ENCODE measurements at regions not wholly inside any gene's neighbourhood (a gene's known extent, or its start where the extent isn't known, plus 50 kb on each side); places are given as distances from the start of the nearest gene placed in this dataset.

DNA sequence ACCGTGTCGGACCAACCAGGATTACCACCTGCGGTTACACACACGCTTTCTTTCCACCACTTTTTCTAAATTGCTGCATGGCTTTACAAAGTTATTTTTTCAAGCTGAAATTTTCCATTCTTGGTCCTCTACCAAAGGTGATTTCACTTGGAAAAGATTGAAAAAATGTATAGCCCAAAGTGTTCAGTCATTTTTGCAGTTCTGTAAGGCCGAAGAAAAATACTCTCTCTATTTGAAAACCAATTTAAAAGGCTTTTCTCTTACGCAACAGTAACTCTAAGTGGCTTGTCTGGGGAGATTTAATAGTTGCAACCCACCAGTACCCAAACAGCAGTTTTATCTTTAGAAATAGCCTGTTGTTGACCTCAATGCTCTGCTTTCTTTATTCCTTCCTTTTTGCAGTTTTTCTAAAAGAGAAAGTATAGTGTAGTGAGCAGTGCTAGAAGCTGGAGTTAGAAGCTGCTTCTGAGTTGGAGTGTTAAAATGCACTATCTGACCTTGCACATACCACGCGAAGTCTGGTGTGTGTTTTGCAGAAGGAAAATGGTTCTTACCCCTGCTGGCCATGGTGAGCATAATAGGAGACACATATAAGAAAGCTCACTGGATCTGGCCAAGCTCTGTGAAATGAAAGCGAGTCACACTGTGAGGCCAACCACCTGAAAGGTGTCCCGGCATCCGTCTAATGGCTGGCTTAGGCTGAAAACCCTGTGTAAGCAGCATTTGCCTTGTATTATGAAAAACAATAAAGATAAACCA lies 201.0 kb upstream of the ADRA1D start:
- ATAC-seq (replicated peaks in 1 of 4): no peak
- no peaks in the 10 kb centered on the region for H3K36me3 ChIP-seq (ENCODE audit: control insufficient read depth in 2 of 2, extremely low read depth in 1 of 2, insufficient read depth in 1 of 2, low read length in 1 of 2)
- H3K4me3 ChIP-seq (ENCODE audit: control insufficient read depth in 1 of 2, extremely low read depth in 1 of 2, low read length in 1 of 2): no peak overlapping the region
- H3K4me1 ChIP-seq (ENCODE audit: control insufficient read depth in 1 of 2, extremely low read depth in 1 of 2, insufficient read depth in 2 of 2, low read length in 2 of 2): no peaks in the 10 kb centered on the region
- no peak overlapping the region for H3K4me3 Mint-ChIP-seq
- WGBS (ENCODE audit: insufficient coverage): 60% methylated on average over 2 of the region's 11 CpGs
- H3K27me3 Mint-ChIP-seq: peaks cover 12 to 17% of the 10 kb centered on the region in 2 donors
- H3K9me3 Mint-ChIP-seq: no peaks in the 10 kb centered on the region
- H3K27ac Mint-ChIP-seq: no peak overlapping the region
- H3K27ac ChIP-seq (ENCODE audit: low read length): no peak overlapping the region
- H3K9me3 ChIP-seq: no peaks in the 10 kb centered on the region
- H3K27me3 ChIP-seq (replicated peaks in 1 of 2; ENCODE audit: control insufficient read depth in 2 of 2, extremely low read depth in 1 of 2, insufficient read depth in 2 of 2, low read length in 1 of 2): no peaks in the 10 kb centered on the region
- DNase-seq: no peak
- H3K36me3 Mint-ChIP-seq: no peaks in the 10 kb centered on the region
- ChIA-PET POLR2A (no interaction called here), CTCF (no interaction called here)
- no peaks in the 10 kb centered on the region for H3K4me1 Mint-ChIP-seq

DNA sequence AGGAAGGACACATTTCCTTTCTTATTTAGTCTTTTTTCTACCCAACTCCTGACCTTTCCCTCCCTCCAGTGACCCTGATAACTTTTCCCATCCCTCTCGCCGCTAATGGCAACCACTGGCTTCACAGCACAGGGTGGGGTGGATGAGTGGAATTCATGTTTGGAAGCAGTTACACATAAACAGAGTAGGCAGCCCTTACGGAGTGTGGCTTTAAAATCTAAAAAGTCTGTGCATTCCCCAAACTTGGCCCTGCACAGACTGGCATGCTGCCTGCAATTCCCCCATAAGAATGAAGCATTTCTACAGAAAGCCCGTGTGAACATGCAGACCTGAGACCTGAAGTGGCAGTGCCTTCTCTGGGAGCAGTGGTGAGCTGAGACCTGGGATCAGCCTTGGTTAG lies 196.7 kb upstream of the ADRA1D start:
- no peaks in the 10 kb centered on the region for H3K36me3 ChIP-seq (ENCODE audit: control insufficient read depth in 2 of 2, extremely low read depth in 1 of 2, insufficient read depth in 1 of 2, low read length in 1 of 2)
- no peak for ATAC-seq (replicated peaks in 1 of 4)
- peaks cover 6 to 14% of the 10 kb centered on the region in 2 donors for H3K27me3 Mint-ChIP-seq

DNA sequence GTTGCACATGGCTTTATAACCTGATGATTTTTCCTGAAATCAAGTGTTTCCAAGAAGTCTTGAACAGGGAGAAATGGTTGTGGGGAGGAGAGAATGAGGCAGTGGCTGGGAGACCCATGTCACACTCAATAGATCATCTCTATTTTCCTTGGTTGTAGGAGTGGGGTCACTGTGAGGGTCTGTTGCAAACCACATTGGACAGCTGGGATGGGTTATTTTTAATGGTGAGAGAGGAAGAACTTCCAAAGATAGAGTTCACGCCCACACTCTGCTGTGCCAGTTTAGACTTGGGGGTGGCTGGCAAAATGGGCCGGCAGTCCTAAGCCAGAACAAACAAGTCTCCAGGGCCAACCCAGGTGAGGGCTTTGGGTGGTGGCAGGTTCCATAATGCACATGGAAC lies 196.2 kb upstream of the ADRA1D start:
- Mint-ChIP-seq H3K4me1 (no peaks in the 10 kb centered on the region), H3K27me3 (peaks cover 6 to 14% of the 10 kb centered on the region in 2 donors), H3K9me3 (no peaks in the 10 kb centered on the region), H3K27ac (no peak overlapping the region), H3K36me3 (no peaks in the 10 kb centered on the region), H3K4me3 (no peak overlapping the region)
- Histone ChIP-seq H3K4me3 (ENCODE audit: control insufficient read depth in 1 of 2, extremely low read depth in 1 of 2, low read length in 1 of 2) (no peak overlapping the region), H3K27me3 (replicated peaks in 1 of 2; ENCODE audit: control insufficient read depth in 2 of 2, extremely low read depth in 1 of 2, insufficient read depth in 2 of 2, low read length in 1 of 2) (peaks cover 0 to 7% of the 10 kb centered on the region in 2 experiments), H3K9me3 (no peaks in the 10 kb centered on the region), H3K27ac (ENCODE audit: low read length) (no peak overlapping the region), H3K36me3 (ENCODE audit: control insufficient read depth in 2 of 2, extremely low read depth in 1 of 2, insufficient read depth in 1 of 2, low read length in 1 of 2) (no peaks in the 10 kb centered on the region), H3K4me1 (ENCODE audit: control insufficient read depth in 1 of 2, extremely low read depth in 1 of 2, insufficient read depth in 2 of 2, low read length in 2 of 2) (no peaks in the 10 kb centered on the region)
- 86% methylated on average over 2 of the region's 2 CpGs for WGBS (ENCODE audit: insufficient coverage)
- ChIA-PET CTCF (no interaction called here), POLR2A (no interaction called here)
- ATAC-seq (replicated peaks in 1 of 4): no peak
- no peak for DNase-seq

More for the DNA sequence above, 196.7 kb upstream of the ADRA1D start:
- H3K4me1 Mint-ChIP-seq: no peaks in the 10 kb centered on the region
- no peak overlapping the region for H3K27ac Mint-ChIP-seq
- Histone ChIP-seq H3K9me3 (no peaks in the 10 kb centered on the region), H3K27ac (ENCODE audit: low read length) (no peak overlapping the region), H3K4me3 (ENCODE audit: control insufficient read depth in 1 of 2, extremely low read depth in 1 of 2, low read length in 1 of 2) (no peak overlapping the region), H3K27me3 (replicated peaks in 1 of 2; ENCODE audit: control insufficient read depth in 2 of 2, extremely low read depth in 1 of 2, insufficient read depth in 2 of 2, low read length in 1 of 2) (peaks cover 0 to 7% of the 10 kb centered on the region in 2 experiments), H3K4me1 (ENCODE audit: control insufficient read depth in 1 of 2, extremely low read depth in 1 of 2, insufficient read depth in 2 of 2, low read length in 2 of 2) (no peaks in the 10 kb centered on the region)
- no peak for DNase-seq
- H3K36me3 Mint-ChIP-seq: no peaks in the 10 kb centered on the region
- ChIA-PET CTCF (no interaction called here), POLR2A (no interaction called here)
- H3K4me3 Mint-ChIP-seq: no peak overlapping the region
- WGBS (ENCODE audit: insufficient coverage): 94% methylated on average over 2 of the region's 4 CpGs
- no peaks in the 10 kb centered on the region for H3K9me3 Mint-ChIP-seq

DNA sequence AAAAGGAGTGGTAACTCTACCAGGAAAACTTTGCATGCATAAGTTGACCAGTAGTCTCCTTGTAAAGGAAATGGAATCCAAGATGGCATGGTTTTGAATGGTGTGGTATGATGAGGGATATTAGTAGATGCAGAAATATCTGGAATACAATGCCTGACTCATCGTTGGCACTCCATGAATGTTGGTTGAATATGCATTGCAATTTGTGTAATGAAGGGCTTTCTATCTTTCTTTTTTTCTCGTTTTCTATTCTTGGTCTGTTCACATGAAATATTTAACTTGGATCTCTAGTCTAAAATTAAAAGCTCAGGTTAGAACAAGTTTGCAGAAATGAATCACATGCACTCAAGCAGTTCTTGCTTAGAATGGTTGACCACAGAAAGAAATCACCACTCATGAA lies 195.3 kb upstream of the ADRA1D start:
- H3K27ac ChIP-seq (ENCODE audit: low read length): no peak overlapping the region
- DNase-seq (no peak), ATAC-seq (replicated peaks in 1 of 4) (no peak)
- Mint-ChIP-seq H3K27ac (no peak overlapping the region), H3K27me3 (peaks cover 4 to 14% of the 10 kb centered on the region in 2 donors), H3K9me3 (no peaks in the 10 kb centered on the region), H3K36me3 (no peaks in the 10 kb centered on the region), H3K4me3 (no peak overlapping the region), H3K4me1 (no peaks in the 10 kb centered on the region)
- no peaks in the 10 kb centered on the region for H3K9me3 ChIP-seq
- ChIA-PET POLR2A (no interaction called here), CTCF (no interaction called here)
- no CpG with 5 or more reads among the region's 2 CpGs for WGBS (ENCODE audit: insufficient coverage)
- H3K36me3 ChIP-seq (ENCODE audit: control insufficient read depth in 2 of 2, extremely low read depth in 1 of 2, insufficient read depth in 1 of 2, low read length in 1 of 2): no peaks in the 10 kb centered on the region
- no peaks in the 10 kb centered on the region for H3K4me1 ChIP-seq (ENCODE audit: control insufficient read depth in 1 of 2, extremely low read depth in 1 of 2, insufficient read depth in 2 of 2, low read length in 2 of 2)
- no peak overlapping the region for H3K4me3 ChIP-seq (ENCODE audit: control insufficient read depth in 1 of 2, extremely low read depth in 1 of 2, low read length in 1 of 2)
- peaks cover 0 to 7% of the 10 kb centered on the region in 2 experiments for H3K27me3 ChIP-seq (replicated peaks in 1 of 2; ENCODE audit: control insufficient read depth in 2 of 2, extremely low read depth in 1 of 2, insufficient read depth in 2 of 2, low read length in 1 of 2)

DNA sequence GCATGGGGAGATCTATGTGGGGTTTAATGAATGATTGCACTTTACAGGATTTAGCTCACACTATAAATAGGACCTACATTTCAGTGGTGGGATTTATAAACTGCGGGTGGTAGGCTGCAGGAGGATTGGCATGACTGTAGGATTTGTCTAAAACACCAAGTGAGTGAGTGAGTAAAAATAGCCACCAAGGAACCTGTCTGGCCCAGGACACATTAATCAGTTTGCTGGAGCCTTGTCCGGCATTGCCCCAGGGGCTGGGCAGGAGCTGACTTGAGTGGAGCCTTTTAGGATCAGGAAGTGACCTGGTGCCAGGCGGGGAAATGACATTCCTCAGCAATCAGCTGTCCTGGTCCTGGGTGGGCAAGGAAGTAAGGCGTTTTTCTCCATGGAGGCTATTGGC lies 193.9 kb upstream of the ADRA1D start:
- H3K9me3 Mint-ChIP-seq: no peaks in the 10 kb centered on the region
- ChIA-PET POLR2A (no interaction called here), CTCF (no interaction called here)
- H3K36me3 ChIP-seq (ENCODE audit: control insufficient read depth in 2 of 2, extremely low read depth in 1 of 2, insufficient read depth in 1 of 2, low read length in 1 of 2): no peaks in the 10 kb centered on the region
- no peak overlapping the region for H3K4me3 Mint-ChIP-seq
- H3K27me3 Mint-ChIP-seq: peaks cover 4 to 14% of the 10 kb centered on the region in 2 donors
- ATAC-seq (replicated peaks in 1 of 4): no peak
- H3K4me1 Mint-ChIP-seq: no peaks in the 10 kb centered on the region
- no peak overlapping the region for H3K4me3 ChIP-seq (ENCODE audit: control insufficient read depth in 1 of 2, extremely low read depth in 1 of 2, low read length in 1 of 2)
- no peaks in the 10 kb centered on the region for H3K4me1 ChIP-seq (ENCODE audit: control insufficient read depth in 1 of 2, extremely low read depth in 1 of 2, insufficient read depth in 2 of 2, low read length in 2 of 2)
- H3K9me3 ChIP-seq: no peaks in the 10 kb centered on the region
- DNase-seq: no peak
- H3K36me3 Mint-ChIP-seq: no peaks in the 10 kb centered on the region
- no peak overlapping the region for H3K27ac ChIP-seq (ENCODE audit: low read length)
- peaks cover 0 to 7% of the 10 kb centered on the region in 2 experiments for H3K27me3 ChIP-seq (replicated peaks in 1 of 2; ENCODE audit: control insufficient read depth in 2 of 2, extremely low read depth in 1 of 2, insufficient read depth in 2 of 2, low read length in 1 of 2)
- no peak overlapping the region for H3K27ac Mint-ChIP-seq
- 67% methylated on average over 1 of the region's 4 CpGs for WGBS (ENCODE audit: insufficient coverage)

DNA sequence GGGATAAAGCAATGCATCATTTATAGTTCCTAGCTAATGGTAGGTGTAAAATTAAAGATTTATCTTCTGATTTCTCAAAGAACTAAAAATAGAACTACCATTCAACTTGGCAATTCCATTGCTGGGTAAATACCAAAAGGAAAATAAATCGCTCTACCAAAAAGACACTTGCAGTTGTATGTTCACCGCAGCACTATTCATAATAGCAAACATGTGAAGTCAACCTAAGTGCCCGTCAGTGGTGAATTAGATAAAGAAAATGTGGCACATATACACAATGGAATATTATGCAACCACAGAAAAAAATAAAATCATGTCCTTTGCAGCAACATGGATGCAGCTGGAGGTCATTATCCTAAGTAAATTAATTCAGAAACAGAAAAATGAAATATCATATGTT lies 192.8 kb upstream of the ADRA1D start:
- Histone ChIP-seq H3K4me1 (ENCODE audit: control insufficient read depth in 1 of 2, extremely low read depth in 1 of 2, insufficient read depth in 2 of 2, low read length in 2 of 2) (no peaks in the 10 kb centered on the region), H3K27me3 (replicated peaks in 1 of 2; ENCODE audit: control insufficient read depth in 2 of 2, extremely low read depth in 1 of 2, insufficient read depth in 2 of 2, low read length in 1 of 2) (peaks cover 0 to 7% of the 10 kb centered on the region in 2 experiments), H3K27ac (ENCODE audit: low read length) (no peak overlapping the region), H3K36me3 (ENCODE audit: control insufficient read depth in 2 of 2, extremely low read depth in 1 of 2, insufficient read depth in 1 of 2, low read length in 1 of 2) (no peaks in the 10 kb centered on the region), H3K4me3 (ENCODE audit: control insufficient read depth in 1 of 2, extremely low read depth in 1 of 2, low read length in 1 of 2) (no peak overlapping the region), H3K9me3 (no peaks in the 10 kb centered on the region)
- ATAC-seq (replicated peaks in 1 of 4): no peak
- Mint-ChIP-seq H3K27me3 (peaks cover 4 to 14% of the 10 kb centered on the region in 2 donors), H3K4me3 (no peak overlapping the region), H3K9me3 (no peaks in the 10 kb centered on the region), H3K27ac (no peak overlapping the region), H3K36me3 (no peaks in the 10 kb centered on the region), H3K4me1 (no peaks in the 10 kb centered on the region)
- POLR2A ChIA-PET: no interaction called here
- no peak for DNase-seq
- WGBS (ENCODE audit: insufficient coverage): no CpG with 5 or more reads among the region's 3 CpGs
- CTCF ChIA-PET: no interaction called here

DNA sequence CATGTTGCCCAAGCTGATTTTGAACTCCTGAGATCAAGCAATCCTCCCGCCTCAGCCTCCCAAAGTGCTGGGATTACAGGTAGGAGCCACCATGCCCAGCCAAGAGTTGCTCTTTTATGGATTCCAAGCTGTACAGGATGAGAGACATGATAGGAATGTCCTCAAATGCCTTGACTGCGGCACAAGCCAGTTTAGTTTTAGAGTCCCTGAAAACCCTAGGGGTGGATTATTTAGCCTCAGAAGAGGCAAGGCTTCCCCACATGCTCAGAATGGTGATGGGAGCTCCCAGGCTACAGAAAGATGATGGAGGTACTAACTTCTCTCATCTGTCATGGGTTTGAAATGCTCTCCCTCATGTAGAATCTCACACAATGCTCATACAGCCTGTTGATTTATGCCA lies 192.1 kb upstream of the ADRA1D start:
- H3K4me3 Mint-ChIP-seq: no peak overlapping the region
- Histone ChIP-seq H3K9me3 (no peaks in the 10 kb centered on the region), H3K4me3 (ENCODE audit: control insufficient read depth in 1 of 2, extremely low read depth in 1 of 2, low read length in 1 of 2) (no peak overlapping the region), H3K36me3 (ENCODE audit: control insufficient read depth in 2 of 2, extremely low read depth in 1 of 2, insufficient read depth in 1 of 2, low read length in 1 of 2) (no peaks in the 10 kb centered on the region), H3K27me3 (replicated peaks in 1 of 2; ENCODE audit: control insufficient read depth in 2 of 2, extremely low read depth in 1 of 2, insufficient read depth in 2 of 2, low read length in 1 of 2) (peaks cover 0 to 10% of the 10 kb centered on the region in 2 experiments), H3K27ac (ENCODE audit: low read length) (no peak overlapping the region), H3K4me1 (ENCODE audit: control insufficient read depth in 1 of 2, extremely low read depth in 1 of 2, insufficient read depth in 2 of 2, low read length in 2 of 2) (no peaks in the 10 kb centered on the region)
- no CpG with 5 or more reads among the region's 2 CpGs for WGBS (ENCODE audit: insufficient coverage)
- DNase-seq (no peak), ATAC-seq (replicated peaks in 1 of 4) (no peak)
- H3K9me3 Mint-ChIP-seq: no peaks in the 10 kb centered on the region
- H3K4me1 Mint-ChIP-seq: no peaks in the 10 kb centered on the region
- peaks cover 7 to 8% of the 10 kb centered on the region in 2 donors for H3K27me3 Mint-ChIP-seq
- H3K36me3 Mint-ChIP-seq: no peaks in the 10 kb centered on the region
- no peak overlapping the region for H3K27ac Mint-ChIP-seq
- ChIA-PET CTCF (no interaction called here), POLR2A (no interaction called here)

All from T-cell (primary cell).